ENCODE measurements at regions not wholly inside any gene's neighbourhood (a gene's known extent, or its start where the extent isn't known, plus 50 kb on each side); places are given as distances from the start of the nearest gene placed in this dataset.

- TF ChIP-seq CTCF (IDR thresholded peaks at IDR 0.05 in 8 of 11, conservative IDR thresholded peaks at IDR 0.05 in 3 of 11): no peak
- no peak for TF ChIP-seq POLR2A (IDR thresholded peaks at IDR 0.05)
Observed at GRCh38 chr1:221598122-221598521, 143.8 kb downstream of the DUSP10 start.

Data from spleen (tissue), 7 donors.